Natural killer cell treated with Interleukin-12 subunit alpha and Interleukin-12 subunit beta and Interleukin-15 and Interleukin-18, amount 100 ng/mL, for 72 hours (primary cell): ENCODE measurements at regions not wholly inside any gene's neighbourhood (a gene's known extent, or its start where the extent isn't known, plus 50 kb on each side); places are given as distances from the start of the nearest gene placed in this dataset.
A peak's percentile ranks its signal among the peaks of the same experiment; 100 is the strongest.

ENCODE experiments used
- ATAC-seq, 2 donors: fragments of 150-1000 bp; cut with Tn5 transposase in 1 of 2; sonication (Bioruptor Pico), chemical (Tn5 transposase) in 1 of 2; 2 replicates each; pipeline ENCODE4 v1.10.0; 2021
- DNase-seq: peaks from one replicate; pipeline ENCODE4 v3.0.0; 2022; ENCODE audit warnings: low spot score
- H3K27ac Mint-ChIP-seq, 2 donors: 1 replicate in 1 of 2; 2 replicates in 1 of 2; pipeline ENCODE4 v1.8.0; 2022; ENCODE audit warnings: mixed read lengths in 2 of 2, mild to moderate bottlenecking in 1 of 2, moderate library complexity in 1 of 2
- H3K27me3 Mint-ChIP-seq, 2 donors: 1 replicate in 1 of 2; 2 replicates in 1 of 2; pipeline ENCODE4 v1.8.0; 2022; ENCODE audit warnings: mixed read lengths in 2 of 2
- H3K36me3 Mint-ChIP-seq: one replicate; pipeline ENCODE4 v1.8.0; 2022; ENCODE audit warnings: mixed read lengths
- H3K4me1 Mint-ChIP-seq, 2 donors: 1 replicate in 1 of 2; 2 replicates in 1 of 2; pipeline ENCODE4 v1.8.0; 2022; ENCODE audit warnings: low read depth in 2 of 2, mixed read lengths in 2 of 2, mild to moderate bottlenecking in 1 of 2
- H3K4me3 Mint-ChIP-seq: one replicate; pipeline ENCODE4 v1.8.0; 2022; ENCODE audit warnings: mixed read lengths
- H3K9me3 Mint-ChIP-seq: 2 replicates; pipeline ENCODE4 v1.8.0; 2022; ENCODE audit warnings: mixed read lengths

GRCh38 chr6:168951217-168951616, 302.4 kb downstream of the THBS2 start:
- H3K36me3 Mint-ChIP-seq: no peaks in the 10 kb centered on the region

DNA sequence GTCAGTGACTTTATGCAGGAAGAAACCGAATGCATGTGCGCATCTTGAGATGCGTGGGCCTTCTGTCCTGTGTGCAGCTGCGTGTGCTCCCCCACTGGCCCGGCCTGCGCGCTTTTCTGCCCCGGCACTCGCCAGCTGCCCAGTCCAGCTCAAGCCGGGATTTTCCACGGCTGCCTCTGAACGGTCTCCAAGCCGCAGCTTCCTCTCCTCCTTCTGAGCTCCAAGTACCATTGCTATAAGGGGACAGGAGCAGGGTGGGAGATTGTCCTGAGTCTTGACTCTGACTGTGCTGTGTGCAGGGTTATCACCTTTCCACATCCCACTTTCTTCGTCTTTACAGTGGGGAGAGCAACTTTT, 302.8 kb downstream of the THBS2 start:
- H3K27me3 Mint-ChIP-seq: peaks cover 13 to 16% of the 10 kb centered on the region in 2 donors
- no peaks in the 10 kb centered on the region for H3K4me1 Mint-ChIP-seq
- DNase-seq: no peak

More at GRCh38 chr6:168951217-168951616, 302.4 kb downstream of the THBS2 start:
- Mint-ChIP-seq H3K4me3 (no peak overlapping the region), H3K27me3 (peaks cover 15 to 16% of the 10 kb centered on the region in 2 donors), H3K4me1 (peaks cover 0 to 2% of the 10 kb centered on the region in 2 donors), H3K9me3 (no peaks in the 10 kb centered on the region), H3K27ac (no peak overlapping the region)
- ATAC-seq: no peak
- DNase-seq: no peak

GRCh38 chr6:168949981-168950857, 303.4 kb downstream of the THBS2 start:
- Mint-ChIP-seq H3K9me3 (no peaks in the 10 kb centered on the region), H3K36me3 (no peaks in the 10 kb centered on the region), H3K4me1 (no peaks in the 10 kb centered on the region), H3K27ac (no peak overlapping the region), H3K27me3 (peaks cover 13 to 16% of the 10 kb centered on the region in 2 donors), H3K4me3 (no peak overlapping the region)
- no peak for DNase-seq
- no peak for ATAC-seq

More for the DNA sequence above, 302.8 kb downstream of the THBS2 start:
- H3K36me3 Mint-ChIP-seq: no peaks in the 10 kb centered on the region
- no peak overlapping the region for H3K4me3 Mint-ChIP-seq
- no peak overlapping the region for H3K27ac Mint-ChIP-seq
- ATAC-seq: peak in 1 of 2 donors; percentile 28
- H3K9me3 Mint-ChIP-seq: no peaks in the 10 kb centered on the region

DNA sequence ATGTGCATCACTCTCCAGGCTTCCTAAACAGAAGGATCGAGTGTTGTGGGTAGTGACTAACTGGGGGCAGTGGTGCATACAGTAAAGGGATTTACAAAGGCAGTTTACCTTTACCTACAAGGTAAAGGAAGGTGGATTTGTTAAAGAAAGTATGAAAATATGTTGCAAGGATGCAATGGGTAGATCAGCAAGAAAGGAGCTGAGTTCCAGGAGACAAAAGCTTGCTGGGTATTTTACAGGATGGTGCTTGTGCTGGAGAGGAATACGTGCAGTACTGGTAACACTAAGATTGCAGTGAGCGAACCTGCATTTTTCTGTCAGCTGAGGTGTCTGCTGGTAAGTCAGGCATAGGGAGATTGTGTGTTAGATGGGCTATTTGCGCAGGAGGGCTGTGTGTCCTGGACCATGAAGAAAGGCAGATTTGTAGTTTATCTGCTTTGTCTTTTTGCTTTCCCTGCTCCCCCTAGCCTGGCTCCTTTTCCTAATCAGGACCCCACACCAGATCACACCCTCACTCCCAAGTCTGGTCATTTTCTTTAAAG, 304.6 kb downstream of the THBS2 start:
- no peaks in the 10 kb centered on the region for H3K4me1 Mint-ChIP-seq
- no peak overlapping the region for H3K4me3 Mint-ChIP-seq
- no peaks in the 10 kb centered on the region for H3K9me3 Mint-ChIP-seq
- no peak overlapping the region for H3K27ac Mint-ChIP-seq
- no peak for ATAC-seq
- DNase-seq: no peak
- H3K27me3 Mint-ChIP-seq: peaks cover 13 to 16% of the 10 kb centered on the region in 2 donors
- no peaks in the 10 kb centered on the region for H3K36me3 Mint-ChIP-seq

DNA sequence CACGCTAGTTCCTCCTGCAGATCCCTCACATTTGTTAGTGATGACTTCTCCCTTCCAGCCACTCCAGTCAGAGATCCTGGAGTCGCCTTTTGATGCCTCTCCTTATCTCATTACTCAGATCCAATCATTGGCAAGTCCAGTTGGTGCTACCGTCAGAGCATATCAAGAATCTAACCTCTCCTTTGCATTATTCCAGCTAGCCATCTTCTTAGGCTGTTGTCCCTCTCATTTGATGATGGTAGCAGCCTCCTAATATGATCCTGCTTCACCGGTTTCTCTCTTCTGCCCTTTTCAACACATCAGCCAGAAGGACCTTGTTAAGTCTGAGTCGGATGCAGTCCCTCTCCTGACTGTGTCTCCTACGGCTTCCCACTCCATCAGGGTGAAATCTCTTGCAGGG, 305.6 kb downstream of the THBS2 start:
- no peak overlapping the region for H3K4me3 Mint-ChIP-seq
- ATAC-seq (no peak), DNase-seq (no peak)
- H3K27me3 Mint-ChIP-seq: peaks cover 13 to 14% of the 10 kb centered on the region in 2 donors
- no peaks in the 10 kb centered on the region for H3K9me3 Mint-ChIP-seq
- H3K27ac Mint-ChIP-seq: no peak overlapping the region
- H3K4me1 Mint-ChIP-seq: no peaks in the 10 kb centered on the region
- H3K36me3 Mint-ChIP-seq: no peaks in the 10 kb centered on the region

DNA sequence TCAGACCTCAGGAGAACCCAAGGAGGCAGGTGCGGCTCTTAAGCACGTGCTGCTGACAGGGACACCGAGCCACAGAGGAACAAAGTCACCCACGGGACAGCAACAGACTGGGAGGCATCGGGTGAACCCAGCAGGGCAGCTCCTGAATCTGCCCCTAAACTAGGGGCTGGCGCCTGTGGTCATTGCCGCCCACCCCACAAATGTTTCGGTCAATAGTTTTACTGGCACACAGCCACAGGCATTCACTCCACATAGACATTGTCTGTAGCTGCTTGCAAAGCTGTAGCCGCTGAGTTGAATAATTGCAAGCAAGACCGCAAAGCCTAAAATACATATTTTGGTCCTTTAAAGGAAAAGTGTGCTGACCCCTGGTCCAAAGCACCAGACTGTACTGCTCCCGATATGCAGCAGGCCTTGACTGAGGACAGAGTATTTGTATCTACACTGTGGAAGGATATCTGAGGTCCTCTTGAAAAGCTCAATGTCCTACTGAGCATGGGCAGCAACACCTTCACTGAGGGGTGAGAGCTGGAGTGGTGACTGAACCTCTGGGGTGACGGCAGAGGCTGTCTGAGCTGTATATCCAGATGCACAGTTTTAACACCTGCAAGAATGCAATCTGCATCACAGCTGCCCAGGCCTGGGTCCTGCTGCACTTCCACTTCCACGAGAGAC, 310.3 kb downstream of the THBS2 start:
- peaks cover 8 to 10% of the 10 kb centered on the region in 2 donors for H3K27me3 Mint-ChIP-seq
- no peak for DNase-seq
- H3K27ac Mint-ChIP-seq: no peak overlapping the region
- H3K36me3 Mint-ChIP-seq: no peaks in the 10 kb centered on the region
- ATAC-seq: no peak
- no peaks in the 10 kb centered on the region for H3K9me3 Mint-ChIP-seq
- H3K4me1 Mint-ChIP-seq: no peaks in the 10 kb centered on the region
- no peak overlapping the region for H3K4me3 Mint-ChIP-seq

DNA sequence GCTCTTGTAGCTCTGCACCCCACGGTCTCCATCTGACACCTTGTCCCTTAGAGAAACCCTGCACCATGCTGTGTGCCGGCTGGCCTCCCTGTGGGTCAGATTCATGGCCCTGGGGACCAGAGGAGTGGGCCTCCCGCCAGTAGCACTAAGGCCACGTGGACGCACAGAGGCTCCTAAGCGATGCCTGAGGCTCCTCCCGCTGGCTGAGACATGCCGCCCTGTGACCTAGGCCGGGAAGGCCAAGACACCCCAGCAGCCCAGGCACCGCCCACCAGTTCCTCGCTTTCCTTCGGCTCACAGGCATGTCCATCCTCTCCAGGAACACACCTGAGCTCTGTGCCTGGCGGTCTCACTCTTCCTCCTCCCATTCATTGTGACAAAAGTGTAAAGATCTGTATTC, 311.0 kb downstream of the THBS2 start:
- Mint-ChIP-seq H3K9me3 (no peaks in the 10 kb centered on the region), H3K36me3 (no peaks in the 10 kb centered on the region), H3K27me3 (peaks cover under 1 to 5% of the 10 kb centered on the region in 2 donors), H3K4me1 (no peaks in the 10 kb centered on the region), H3K4me3 (no peak overlapping the region), H3K27ac (no peak overlapping the region)
- DNase-seq (no peak), ATAC-seq (peak in 1 of 2 donors; percentile 49)

DNA sequence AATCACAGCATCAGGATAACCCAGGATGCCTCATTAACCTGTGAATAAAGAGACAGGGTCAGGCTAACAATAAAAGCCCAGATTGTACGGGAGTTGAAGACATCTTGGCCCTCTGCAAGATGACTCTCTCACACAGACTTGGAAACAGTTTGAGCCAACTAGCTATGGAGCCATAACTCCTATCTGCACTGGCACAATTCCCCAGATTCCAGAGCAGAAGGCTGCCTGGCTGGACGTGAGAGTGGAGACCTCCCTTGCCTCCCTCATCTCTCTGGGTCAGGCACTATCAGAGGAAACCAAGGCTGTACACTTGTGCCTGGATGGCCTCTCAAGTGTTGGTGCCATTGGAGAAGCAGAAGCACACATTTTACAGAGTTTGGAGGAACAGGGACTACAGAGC, 312.6 kb downstream of the THBS2 start:
- Mint-ChIP-seq H3K4me3 (no peak overlapping the region), H3K27ac (no peak overlapping the region), H3K9me3 (no peaks in the 10 kb centered on the region), H3K36me3 (no peaks in the 10 kb centered on the region), H3K4me1 (no peaks in the 10 kb centered on the region), H3K27me3 (peaks cover 3 to 4% of the 10 kb centered on the region in 2 donors)
- DNase-seq: no peak
- no peak for ATAC-seq

GRCh38 chr6:168939796-168940195, 313.9 kb downstream of the THBS2 start:
- DNase-seq (no peak), ATAC-seq (no peak)
- Mint-ChIP-seq H3K36me3 (no peaks in the 10 kb centered on the region), H3K9me3 (no peaks in the 10 kb centered on the region), H3K4me1 (no peaks in the 10 kb centered on the region), H3K27me3 (peaks cover 8 to 13% of the 10 kb centered on the region in 2 donors), H3K27ac (no peak overlapping the region), H3K4me3 (no peak overlapping the region)

GRCh38 chr6:168939041-168939440, 314.6 kb downstream of the THBS2 start:
- DNase-seq (no peak), ATAC-seq (peak in 1 of 2 donors; percentile 28)
- Mint-ChIP-seq H3K9me3 (no peaks in the 10 kb centered on the region), H3K27me3 (peaks cover 12 to 20% of the 10 kb centered on the region in 2 donors), H3K36me3 (no peaks in the 10 kb centered on the region), H3K4me3 (no peak overlapping the region), H3K27ac (no peak overlapping the region), H3K4me1 (no peaks in the 10 kb centered on the region)

- Mint-ChIP-seq H3K9me3 (no peaks in the 10 kb centered on the region), H3K27me3 (peaks cover 12 to 22% of the 10 kb centered on the region in 2 donors), H3K36me3 (no peaks in the 10 kb centered on the region), H3K4me3 (no peak overlapping the region), H3K27ac (no peak overlapping the region), H3K4me1 (no peaks in the 10 kb centered on the region)
- DNase-seq (no peak), ATAC-seq (no peak)
Measured at GRCh38 chr6:168938546-168938945, 315.1 kb downstream of the THBS2 start.

- H3K4me1 Mint-ChIP-seq: no peaks in the 10 kb centered on the region
- no peak overlapping the region for H3K27ac Mint-ChIP-seq
- no peak for ATAC-seq
- H3K4me3 Mint-ChIP-seq: no peak overlapping the region
- H3K27me3 Mint-ChIP-seq: peaks cover 12 to 22% of the 10 kb centered on the region in 2 donors
- no peaks in the 10 kb centered on the region for H3K36me3 Mint-ChIP-seq
- H3K9me3 Mint-ChIP-seq: no peaks in the 10 kb centered on the region
- no peak for DNase-seq
Measured at GRCh38 chr6:168937054-168937453, 316.6 kb downstream of the THBS2 start.

- no peak overlapping the region for H3K4me3 Mint-ChIP-seq
- no peaks in the 10 kb centered on the region for H3K36me3 Mint-ChIP-seq
- no peaks in the 10 kb centered on the region for H3K4me1 Mint-ChIP-seq
- H3K9me3 Mint-ChIP-seq: no peaks in the 10 kb centered on the region
- ATAC-seq (no peak), DNase-seq (no peak)
- peaks cover 12 to 22% of the 10 kb centered on the region in 2 donors for H3K27me3 Mint-ChIP-seq
- H3K27ac Mint-ChIP-seq: no peak overlapping the region
Measured at GRCh38 chr6:168935628-168936010, 318.0 kb downstream of the THBS2 start.
